NCI-H1694 (cell line): ENCODE measurements at regions not wholly inside any gene's neighbourhood (a gene's known extent, or its start where the extent isn't known, plus 50 kb on each side); places are given as distances from the start of the nearest gene placed in this dataset.
"Not testable (repeated sequence)": the region's sequence is repeated elsewhere in the genome, so short reads cannot be mapped to it uniquely, and the experiment has no call there.

Experiments used
- DNase-seq: peaks from one replicate; lab custom pipeline; 2025; lab: John Stamatoyannopoulos, UW

GRCh38 chr6:112984899-112985298 lies 637.8 kb downstream of the RFPL4B start:
- DNase-seq = no peak

GRCh38 chr6:112986321-112986720 lies 639.2 kb downstream of the RFPL4B start:
- DNase-seq = no peak

GRCh38 chr6:112988748-112989147 lies 641.6 kb downstream of the RFPL4B start:
- no peak for DNase-seq

GRCh38 chr6:112990971-112991370 lies 643.8 kb downstream of the RFPL4B start:
- no peak for DNase-seq

GRCh38 chr6:112991912-112992311 lies 644.8 kb downstream of the RFPL4B start:
- no peak for DNase-seq

GRCh38 chr6:112997421-112998085 lies 650.4 kb downstream of the RFPL4B start:
- DNase-seq = no peak

- no peak for DNase-seq
These were observed 656.9 kb downstream of the RFPL4B start for GRCh38 chr6:113004054-113004453.

GRCh38 chr6:113004470-113005270 lies 657.5 kb downstream of the RFPL4B start:
- no peak for DNase-seq

GRCh38 chr6:113006494-113006893 lies 659.4 kb downstream of the RFPL4B start:
- DNase-seq = no peak

- no peak for DNase-seq
These were observed 662.6 kb downstream of the RFPL4B start for GRCh38 chr6:113009682-113010081.

- DNase-seq = no peak
These were observed 663.3 kb downstream of the RFPL4B start for GRCh38 chr6:113010196-113010989.

GRCh38 chr6:113011389-113011788 lies 664.3 kb downstream of the RFPL4B start:
- DNase-seq = no peak

- no peak for DNase-seq
These were observed 664.7 kb downstream of the RFPL4B start for GRCh38 chr6:113011801-113012200.

GRCh38 chr6:113015249-113015648 lies 668.1 kb downstream of the RFPL4B start:
- no peak for DNase-seq

- DNase-seq = no peak
These were observed 670.2 kb downstream of the RFPL4B start for GRCh38 chr6:113017353-113017752.

- no peak for DNase-seq
These were observed 671.4 kb downstream of the RFPL4B start for GRCh38 chr6:113018351-113019151.

GRCh38 chr6:113019176-113019575 lies 672.0 kb downstream of the RFPL4B start:
- no peak for DNase-seq

- DNase-seq = no peak
These were observed 680.6 kb downstream of the RFPL4B start for GRCh38 chr6:113027780-113028179.

GRCh38 chr6:113029161-113029560 lies 682.0 kb downstream of the RFPL4B start:
- not testable (repeated sequence) for DNase-seq

- DNase-seq = no peak
These were observed 684.6 kb downstream of the RFPL4B start for GRCh38 chr6:113031591-113032238.

- no peak for DNase-seq
These were observed 691.9 kb downstream of the RFPL4B start for GRCh38 chr6:113039005-113039404.
